ENCODE measurements at regions not wholly inside any gene's neighbourhood (a gene's known extent, or its start where the extent isn't known, plus 50 kb on each side); places are given as distances from the start of the nearest gene placed in this dataset.

- TF ChIP-seq, protein P1, sequence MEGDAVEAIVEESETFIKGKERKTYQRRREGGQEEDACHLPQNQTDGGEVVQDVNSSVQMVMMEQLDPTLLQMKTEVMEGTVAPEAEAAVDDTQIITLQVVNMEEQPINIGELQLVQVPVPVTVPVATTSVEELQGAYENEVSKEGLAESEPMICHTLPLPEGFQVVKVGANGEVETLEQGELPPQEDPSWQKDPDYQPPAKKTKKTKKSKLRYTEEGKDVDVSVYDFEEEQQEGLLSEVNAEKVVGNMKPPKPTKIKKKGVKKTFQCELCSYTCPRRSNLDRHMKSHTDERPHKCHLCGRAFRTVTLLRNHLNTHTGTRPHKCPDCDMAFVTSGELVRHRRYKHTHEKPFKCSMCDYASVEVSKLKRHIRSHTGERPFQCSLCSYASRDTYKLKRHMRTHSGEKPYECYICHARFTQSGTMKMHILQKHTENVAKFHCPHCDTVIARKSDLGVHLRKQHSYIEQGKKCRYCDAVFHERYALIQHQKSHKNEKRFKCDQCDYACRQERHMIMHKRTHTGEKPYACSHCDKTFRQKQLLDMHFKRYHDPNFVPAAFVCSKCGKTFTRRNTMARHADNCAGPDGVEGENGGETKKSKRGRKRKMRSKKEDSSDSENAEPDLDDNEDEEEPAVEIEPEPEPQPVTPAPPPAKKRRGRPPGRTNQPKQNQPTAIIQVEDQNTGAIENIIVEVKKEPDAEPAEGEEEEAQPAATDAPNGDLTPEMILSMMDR (IDR thresholded peaks at IDR 0.05 in 4 of 5, conservative IDR thresholded peaks at IDR 0.05 in 1 of 5), result no peak
- TF ChIP-seq POLR2A (IDR thresholded peaks at IDR 0.05), result no peak
These were observed 234.9 kb downstream of the YTHDC2 start for GRCh38 chr5:113748403-113748802.
